HG03571 (cell line): ENCODE measurements at regions not wholly inside any gene's neighbourhood (a gene's known extent, or its start where the extent isn't known, plus 50 kb on each side); places are given as distances from the start of the nearest gene placed in this dataset.

Experiments used
- ATAC-seq: cut with Tn5 transposase; IDR thresholded peaks from one replicate; pipeline ENCODE4 v1.9.1; 2021; ENCODE audit not compliant: unreplicated experiment

DNA sequence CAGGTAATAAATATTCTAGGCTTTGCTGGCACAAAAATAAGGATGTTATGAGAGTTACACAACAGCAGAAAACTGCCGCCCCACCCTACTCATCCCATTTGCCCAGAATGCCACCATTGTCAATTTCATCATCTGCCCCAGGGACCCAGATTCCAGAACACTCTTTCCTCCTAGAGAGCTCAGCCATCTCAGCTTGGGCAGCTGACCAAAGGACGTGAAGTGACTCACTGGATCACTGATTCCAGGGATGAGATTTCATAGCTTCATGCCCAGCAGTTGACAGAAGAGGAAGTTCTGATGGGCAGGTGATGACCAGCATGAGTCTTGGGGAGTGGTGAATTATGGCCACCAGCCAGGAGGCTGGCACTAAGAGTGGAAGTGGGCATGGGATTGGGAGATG lies 450.3 kb downstream of the RMST start:
- no peak for ATAC-seq

DNA sequence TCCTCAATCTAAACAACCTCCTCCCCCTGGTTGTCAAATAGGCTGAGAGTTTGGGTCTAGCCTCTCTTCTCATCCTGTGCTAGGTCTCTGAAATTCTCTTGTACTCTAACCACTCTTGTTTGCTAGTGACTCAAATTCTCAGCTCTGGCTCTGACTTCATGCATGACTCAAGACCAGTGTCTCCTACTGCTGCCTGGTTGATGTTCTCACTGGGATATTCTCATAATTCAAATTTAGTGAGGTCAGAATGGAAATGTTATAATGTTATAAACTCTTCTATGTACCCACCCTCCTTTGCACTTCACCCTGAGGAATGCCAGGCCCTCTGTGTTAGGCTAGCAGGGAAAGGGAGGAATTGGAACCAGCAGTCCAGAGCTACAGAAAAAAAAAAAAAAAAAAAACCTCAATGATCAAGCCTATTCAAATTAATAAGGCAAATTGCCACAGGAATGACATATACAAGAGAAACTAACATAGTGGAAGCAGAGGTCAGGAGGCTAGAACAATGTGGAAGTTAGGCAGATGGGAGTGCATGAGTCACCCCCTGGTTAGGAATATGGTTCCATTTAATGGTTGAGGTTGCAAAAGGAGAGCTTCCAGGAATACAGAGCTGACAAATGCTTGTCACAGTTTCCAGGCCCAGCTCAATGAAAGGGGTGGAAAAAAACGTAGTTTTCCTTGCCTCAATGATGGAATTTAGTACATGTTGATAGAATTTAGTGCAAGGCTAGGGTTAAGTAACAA lies 459.5 kb downstream of the RMST start:
- ATAC-seq = no peak

DNA sequence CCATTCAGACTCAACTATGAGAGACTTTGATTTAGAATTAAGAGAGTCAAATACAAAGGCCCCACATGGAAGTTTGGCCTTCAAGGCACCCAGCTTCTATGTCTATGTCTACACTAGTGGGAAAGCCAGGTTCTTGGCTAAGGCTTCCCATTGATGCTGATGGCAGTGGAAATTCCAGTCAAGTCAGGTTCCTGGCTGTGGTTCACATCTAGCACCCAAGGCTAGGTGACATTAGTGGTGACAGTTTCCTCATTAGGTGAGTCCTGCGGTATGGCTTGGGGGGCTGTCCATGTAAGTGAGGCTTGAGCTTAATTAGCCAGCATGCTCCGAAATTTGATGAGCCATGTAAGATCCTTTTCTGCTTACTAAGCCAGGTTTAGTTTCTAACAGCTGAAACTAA lies 460.9 kb downstream of the RMST start:
- ATAC-seq = no peak

DNA sequence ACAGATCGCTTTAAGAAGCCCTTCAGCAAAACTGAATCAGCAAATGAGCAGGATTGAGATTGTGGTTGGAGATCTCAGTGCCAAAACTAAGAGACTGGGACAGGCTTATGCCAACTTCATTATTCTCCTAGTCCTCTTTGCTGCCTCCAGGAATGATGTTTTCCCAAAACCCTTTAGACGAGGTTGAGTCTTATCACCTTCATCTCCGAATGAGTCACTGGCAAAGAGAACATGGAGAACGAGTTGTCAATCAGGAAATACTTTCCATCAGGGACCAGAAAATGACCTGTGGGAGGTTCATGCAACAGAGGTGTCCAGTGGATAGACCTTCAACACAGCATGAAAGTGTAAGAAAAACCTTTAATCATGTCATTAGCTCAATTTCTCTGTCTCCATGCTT lies 461.5 kb downstream of the RMST start:
- ATAC-seq = no peak

DNA sequence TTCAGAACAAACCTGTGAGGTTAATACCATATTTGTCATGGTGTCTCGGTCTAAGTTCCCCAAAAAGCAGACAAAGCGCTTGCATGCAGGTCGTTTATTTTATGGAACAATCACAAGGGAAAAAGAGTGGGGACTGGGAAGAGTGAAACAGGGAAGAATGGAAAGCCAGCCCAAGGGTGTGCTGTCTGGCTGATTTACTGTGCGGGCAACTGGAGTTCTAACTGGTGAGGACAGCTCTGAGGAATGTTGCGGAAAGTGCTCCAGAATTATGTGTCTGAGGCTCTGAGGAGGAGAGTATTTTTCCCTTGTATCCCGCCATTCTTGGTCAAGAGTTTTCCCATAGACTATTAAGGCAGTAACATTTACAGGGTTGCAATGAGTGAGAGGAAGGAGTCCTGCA lies 465.4 kb downstream of the RMST start:
- no peak for ATAC-seq

DNA sequence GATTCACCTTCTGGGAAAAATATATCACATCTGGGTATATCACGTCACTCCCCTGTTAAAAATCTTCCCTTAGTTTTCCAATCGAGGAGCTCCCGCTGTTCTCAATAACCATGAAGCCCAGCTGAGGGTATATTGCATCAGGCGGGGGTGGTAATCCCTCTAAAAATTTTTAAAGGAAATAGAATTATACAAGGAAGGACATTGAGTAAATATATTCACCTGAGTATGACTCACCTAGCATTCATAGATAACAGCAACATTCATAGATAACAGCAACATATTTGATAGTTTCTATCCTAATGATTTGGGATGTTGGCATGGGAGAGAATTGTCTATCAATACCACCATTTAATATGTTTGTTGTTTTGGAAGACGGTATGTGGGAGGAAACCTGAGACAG lies 473.6 kb downstream of the RMST start:
- ATAC-seq = no peak

DNA sequence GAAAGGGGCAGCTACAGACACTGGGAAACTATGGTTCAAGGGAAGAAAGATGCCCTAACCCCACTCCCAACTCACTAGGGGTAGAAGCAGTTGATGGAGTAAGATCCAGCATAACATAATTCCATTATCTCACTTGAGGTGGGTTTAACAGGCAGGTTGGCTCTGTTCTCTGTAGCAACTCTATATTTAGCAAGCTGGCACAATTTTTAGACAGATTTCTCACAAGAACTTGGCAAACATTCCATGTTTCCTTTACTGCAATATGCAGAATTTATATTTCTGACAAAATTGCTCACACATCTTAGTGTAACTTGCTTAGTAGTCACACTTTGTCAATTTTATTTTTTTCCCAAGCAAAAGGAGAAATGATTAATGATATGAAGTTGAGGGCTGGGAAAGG lies 475.4 kb downstream of the RMST start:
- ATAC-seq = no peak

DNA sequence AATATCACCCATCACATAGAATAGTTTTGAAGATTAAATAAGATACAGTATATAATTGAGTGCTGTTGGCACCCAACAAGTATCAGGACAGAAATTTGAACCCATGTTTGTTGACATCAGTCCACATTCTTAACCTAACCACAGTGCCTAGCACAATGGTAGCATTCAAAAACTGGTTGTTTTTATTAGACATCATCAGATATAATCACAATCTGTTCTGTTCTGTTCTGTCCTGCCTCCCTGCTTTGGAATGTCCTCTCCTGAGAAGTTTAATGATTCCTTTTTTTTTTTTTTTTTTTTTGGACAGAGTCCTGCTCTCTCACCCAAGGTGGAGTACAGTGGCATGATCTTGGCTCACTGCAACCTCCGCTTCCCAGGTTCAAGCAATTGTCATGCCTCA lies 476.6 kb downstream of the RMST start:
- ATAC-seq = no peak

DNA sequence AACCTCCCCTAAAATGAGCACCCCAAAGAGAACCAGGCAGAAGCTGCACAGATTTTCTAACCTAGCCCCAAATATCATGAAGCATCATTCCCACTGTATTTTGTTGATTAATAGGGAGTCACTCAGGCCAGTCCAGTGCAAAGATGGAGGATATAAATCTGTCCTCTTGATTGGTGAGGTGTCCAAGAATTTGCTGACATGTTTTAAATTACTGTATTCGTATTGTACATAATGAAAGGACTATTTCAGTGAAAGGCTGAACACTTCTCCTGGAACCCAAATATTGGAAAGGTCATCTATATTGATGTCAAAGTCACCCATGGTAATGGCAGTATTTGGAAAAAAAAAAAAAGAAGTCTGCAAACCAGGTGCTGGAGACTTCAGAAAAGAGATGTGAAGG lies 477.5 kb downstream of the RMST start:
- ATAC-seq = no peak

DNA sequence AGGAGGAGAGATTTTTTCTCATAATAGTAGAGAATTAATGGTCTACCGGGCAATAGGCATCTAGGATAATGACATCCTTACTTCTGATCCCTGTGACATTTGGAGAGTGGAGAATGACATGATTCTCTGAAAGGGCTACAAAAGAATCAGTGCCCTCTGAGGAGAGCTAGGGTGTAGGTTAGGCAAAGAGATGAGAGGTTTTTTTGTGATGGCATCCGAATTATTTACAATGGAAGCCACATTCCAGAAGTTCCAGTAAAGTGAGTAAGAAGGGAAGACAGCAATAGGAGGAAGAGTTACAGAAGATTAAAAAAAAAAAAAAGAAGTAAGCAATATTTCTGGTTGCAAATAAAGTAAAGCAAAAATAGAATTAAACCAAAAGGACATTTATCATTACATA lies 478.0 kb downstream of the RMST start:
- no peak for ATAC-seq

DNA sequence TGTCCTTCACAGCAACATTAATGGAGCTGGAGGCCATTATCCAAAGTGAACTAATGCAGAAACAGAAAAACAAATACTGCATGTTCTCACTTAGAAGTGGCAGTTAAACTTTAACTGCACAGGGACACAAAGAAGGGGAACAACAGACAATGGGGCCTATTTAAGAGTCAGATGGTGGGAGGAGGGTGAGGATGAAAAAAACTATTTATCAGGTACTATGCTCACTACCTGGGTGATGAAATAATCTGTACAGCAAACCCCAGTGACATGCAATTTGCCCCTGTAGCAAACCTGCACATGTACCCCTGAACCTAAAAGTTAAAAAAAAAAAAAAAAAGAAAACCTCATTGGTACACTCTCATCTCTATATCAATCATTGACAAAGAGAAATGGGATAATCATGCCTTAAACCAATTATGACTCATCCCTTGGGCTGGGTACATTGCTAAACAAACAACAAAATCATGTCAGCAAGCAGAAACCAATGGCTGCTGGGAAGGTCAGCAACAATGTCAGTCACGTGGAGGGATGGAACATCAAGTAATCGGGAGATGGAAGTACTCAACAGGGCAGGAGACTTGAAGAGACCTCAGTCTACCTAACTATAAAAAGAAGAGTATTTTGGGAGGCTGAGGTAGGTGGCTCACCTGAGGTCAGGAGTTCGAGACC lies 479.2 kb downstream of the RMST start:
- no peak for ATAC-seq

DNA sequence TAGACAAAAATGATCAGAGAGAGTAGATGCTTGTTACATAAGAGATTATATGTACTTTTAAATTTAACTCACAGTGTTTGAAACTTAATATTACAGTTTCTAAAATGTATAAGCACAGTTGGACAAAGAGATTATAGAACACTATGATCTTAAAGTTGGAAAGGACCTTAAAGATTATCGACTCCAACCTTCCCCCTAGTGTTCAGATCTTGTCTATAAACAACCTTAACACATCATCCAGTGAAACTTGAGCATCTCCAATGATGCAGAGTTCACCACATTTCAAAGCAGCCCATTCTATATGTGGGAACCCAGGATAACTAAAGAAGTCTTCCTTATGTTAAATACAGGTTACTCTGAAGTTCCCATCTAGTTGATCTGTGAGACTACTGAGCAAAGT lies 480.8 kb downstream of the RMST start:
- ATAC-seq = no peak

DNA sequence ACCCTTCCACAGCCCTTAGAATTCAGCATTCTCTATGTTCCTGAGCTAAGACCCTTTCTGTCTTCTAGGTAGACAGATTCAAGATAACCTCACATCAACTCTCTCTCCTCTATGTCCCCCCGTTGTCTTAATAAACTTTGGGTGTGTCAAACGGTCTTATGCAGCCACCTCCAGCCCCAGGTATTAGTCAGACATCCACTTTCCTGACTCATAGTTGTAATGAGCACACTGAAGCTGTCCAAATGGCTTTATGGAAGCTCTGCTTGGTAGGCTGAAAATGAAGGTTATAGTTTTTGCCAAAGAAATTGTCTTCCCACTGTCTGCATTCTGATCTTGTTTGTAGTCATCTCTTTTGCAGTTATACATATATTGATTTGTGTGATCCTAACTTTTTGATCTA lies 482.0 kb downstream of the RMST start:
- ATAC-seq = no peak

DNA sequence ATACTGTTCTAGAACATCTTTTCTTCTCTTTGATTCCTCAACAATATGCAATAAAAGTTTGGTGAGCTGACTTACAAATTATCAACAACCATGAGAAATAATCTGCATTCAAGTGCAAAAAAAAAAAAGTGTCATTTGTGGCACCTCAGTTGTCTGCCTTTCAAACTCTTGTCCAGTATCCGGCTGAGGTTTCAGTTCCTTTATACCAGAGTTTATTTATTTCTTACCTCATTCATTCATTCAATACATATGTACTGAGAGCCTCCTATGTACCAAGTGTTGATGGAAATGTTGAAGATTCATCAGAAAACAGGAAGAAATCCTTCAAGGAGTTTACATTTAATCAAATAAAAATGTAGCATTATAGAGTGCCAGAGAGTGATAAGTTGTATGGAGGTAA lies 484.1 kb downstream of the RMST start:
- no peak for ATAC-seq

DNA sequence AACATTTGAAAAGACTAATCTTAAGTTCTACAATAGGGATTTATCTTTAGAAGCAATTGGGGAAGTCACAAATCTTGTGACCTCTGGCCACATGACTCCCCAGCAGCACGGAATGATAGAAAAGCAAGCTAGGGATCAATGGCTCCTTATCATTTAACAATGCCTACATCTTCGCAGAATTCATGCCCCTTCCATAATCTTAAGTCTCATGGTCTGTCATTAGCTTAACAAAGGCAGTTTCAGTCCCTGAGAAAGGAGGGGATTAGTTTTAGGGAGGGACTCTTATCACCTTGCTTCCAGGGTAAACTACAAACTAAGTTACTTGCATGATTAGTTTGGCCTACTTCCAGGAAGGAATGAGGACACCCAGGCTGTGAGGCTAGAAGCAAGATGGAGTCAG lies 486.0 kb downstream of the RMST start:
- ATAC-seq = no peak

DNA sequence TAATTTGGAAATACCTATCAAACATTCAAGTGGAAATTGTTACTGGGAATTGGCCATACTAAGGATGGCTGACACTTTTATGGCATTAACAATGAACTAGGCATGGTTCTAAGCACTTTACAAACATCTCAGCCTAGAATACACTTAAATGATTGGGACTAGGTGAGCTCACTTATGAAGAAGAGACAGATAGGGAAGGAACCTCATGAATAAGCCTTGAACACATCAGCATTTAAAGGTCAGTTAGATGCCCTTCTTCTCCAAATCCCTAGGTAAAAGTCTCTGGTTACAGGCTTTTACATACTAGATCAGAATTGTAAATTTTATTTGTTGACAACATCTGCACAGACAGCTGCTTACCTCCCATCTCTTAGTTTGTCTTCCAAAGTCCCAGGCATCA lies 488.6 kb downstream of the RMST start:
- no peak for ATAC-seq

DNA sequence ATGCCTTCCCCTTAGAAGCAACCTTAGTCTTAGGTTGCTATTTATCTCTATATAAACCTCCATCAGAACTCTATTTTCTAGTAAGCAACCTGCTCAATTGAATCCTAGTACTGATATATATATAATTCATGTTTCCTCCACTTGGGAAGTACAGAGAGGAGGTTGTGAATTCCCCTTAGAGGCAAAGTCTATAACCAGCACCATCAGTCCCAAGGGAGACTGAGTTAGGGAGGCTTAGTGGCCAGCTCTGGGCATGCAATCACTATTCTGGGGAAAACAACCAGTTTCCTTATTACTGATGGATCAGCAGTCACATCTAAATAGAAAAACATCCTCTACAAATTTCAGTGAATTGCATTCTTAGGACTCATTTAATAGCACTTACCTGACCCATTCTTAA lies 489.1 kb downstream of the RMST start:
- ATAC-seq = no peak

DNA sequence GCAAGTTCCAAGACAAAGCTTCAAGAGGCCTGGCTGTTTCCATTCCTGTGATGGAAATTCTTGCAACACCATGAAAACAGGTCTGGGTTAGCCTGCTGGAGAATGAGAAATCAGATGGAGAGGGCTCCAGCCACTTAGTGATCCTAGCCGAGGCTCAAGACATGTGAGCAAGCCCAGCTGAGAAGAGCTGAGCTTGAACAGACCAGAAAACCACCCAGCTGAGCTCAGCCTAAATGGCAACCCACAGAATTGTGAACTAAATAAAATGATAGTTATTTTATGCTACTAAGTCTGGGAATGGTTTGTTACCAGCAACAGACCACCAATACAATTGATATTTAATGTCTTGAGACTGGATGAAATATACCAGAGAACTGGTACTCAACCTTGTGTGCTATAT lies 494.5 kb downstream of the RMST start:
- no peak for ATAC-seq

DNA sequence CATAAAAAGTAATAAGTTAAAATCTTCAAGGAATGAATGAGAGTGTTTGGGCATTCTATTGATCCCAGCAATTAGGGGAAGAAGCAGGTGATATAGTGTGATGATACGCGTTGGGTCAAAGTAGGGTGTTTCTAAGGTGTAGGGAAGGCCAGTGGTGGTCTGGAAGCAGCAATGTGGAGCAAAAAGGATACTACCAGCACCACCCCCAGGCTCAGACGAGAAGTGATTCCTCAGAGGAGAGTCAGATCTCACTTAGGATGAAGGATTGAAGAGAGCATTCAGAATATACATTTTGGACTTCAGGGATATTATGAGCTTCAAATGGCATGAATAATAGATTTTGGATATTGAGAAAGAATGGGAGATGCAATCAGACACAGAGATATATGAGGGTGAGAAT lies 497.6 kb downstream of the RMST start:
- ATAC-seq = no peak

DNA sequence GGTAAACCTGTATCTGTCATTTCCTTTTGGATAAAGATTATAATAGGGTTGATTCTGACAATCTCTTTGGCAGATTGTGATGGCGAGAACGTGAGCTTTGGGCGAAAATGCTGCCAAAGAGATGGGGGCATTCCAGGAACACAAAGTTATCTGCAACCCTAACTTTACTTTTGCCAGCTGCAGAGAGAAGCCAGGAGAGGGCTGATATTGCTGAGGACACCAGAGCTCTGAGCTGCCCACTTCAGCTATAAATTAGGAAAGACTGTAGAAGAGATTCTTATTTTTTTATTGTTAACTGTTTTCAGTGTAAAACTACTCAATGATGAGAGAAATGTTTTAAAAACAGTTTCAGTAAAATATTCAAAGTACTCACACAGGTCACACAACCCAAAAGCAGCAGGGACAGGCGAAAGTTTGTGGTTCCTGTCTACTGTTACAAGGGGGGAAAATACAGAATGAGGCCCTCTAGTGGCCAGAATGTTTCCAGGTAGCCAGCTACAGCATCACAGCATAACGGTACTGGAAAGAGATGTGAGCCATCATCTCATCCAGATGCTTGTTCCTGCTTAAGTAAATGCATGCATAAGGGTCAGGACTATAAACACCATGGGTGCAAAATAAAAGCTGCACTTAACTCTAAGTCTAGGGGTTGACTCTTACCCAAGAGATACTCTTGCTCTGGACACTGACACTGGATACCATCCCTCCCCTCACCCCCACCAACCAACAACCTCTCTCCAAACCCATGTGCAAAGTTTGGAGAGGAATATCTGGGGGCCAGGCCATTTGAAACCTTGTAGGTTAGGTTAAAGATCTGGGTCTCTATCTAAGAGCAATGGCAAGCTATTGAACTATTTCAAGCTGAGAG lies 498.4 kb downstream of the RMST start:
- ATAC-seq = peak; percentile 74

DNA sequence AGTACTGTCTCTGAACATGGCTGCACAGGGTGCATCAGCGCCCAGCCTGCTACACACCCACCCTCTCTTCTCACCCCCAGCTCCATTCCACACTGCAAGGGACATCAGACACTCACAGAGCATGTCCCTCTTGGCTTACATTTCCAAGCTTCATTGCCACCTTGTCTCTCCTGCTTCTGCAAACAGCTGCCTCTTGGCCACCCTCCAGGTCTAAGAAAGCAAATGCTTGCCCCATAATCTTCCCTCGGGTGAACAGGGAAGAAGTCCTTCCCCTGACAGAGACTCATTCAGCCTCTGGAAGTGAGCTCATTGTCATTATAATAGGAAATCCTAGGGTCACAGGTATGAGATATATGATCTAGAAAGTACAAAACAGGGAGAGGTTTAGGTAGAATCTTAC lies 505.2 kb downstream of the RMST start:
- no peak for ATAC-seq

DNA sequence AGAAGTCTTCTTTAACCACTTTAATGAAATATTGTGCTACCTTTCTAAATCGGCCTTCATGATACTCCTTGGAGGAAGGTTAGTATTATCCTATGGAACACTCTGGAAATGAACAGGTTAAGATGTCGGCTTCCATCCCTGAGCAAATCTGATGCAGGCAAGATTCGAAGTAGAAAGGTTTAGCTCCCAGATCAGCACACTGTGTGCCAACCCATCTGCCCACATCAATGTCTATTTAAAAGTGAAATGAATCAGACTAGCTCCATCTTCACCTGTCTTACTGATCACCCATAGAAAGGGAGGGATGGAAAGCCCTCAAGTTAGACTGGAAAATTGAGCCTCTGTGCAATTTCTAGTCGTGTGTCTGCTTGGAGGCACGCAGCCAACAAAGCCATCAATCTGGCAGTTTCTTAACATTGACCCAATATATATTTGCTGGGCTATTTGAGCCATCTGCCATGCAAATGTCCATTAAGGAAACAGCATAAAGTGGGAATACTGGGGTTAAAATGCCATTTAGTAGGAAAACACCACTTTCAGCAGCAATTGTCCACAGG lies 506.1 kb downstream of the RMST start:
- ATAC-seq = no peak
